Gastrocnemius medialis (tissue), 4 donors: ENCODE measurements at regions not wholly inside any gene's neighbourhood (a gene's known extent, or its start where the extent isn't known, plus 50 kb on each side); places are given as distances from the start of the nearest gene placed in this dataset.

Experiments used
- ATAC-seq, 2 donors: fragments of 150-250 bp; one replicate each; pipeline ENCODE4 v1.9.1; 2016
- DNase-seq, 2 donors: peaks; one replicate each; pipeline ENCODE4 v3.0.0-alpha.2; 2019
- H3K27ac ChIP-seq, 4 donors: fragments of 200-600 bp; sonication (generic); 1 replicate in 1 of 4; 2 replicates in 3 of 4; pipeline ENCODE4 v1.5.1; 2016 to 2018; ENCODE audit warnings: mild to moderate bottlenecking in 2 of 4, moderate library complexity in 1 of 4
- H3K27me3 ChIP-seq, 3 donors: fragments of 200-600 bp; sonication (generic) in 2 of 3; 1 replicate in 1 of 3; 2 replicates in 2 of 3; pipeline versions ENCODE4 v1.5.1 to v1.6.0; 2016 to 2019; ENCODE audit warnings: mild to moderate bottlenecking in 1 of 3, moderate library complexity in 1 of 3
- H3K36me3 ChIP-seq, 2 donors: fragments of 200-600 bp; sonication (generic) in 1 of 2; one replicate each; pipeline ENCODE4 v1.5.1; 2017 to 2018
- H3K4me1 ChIP-seq, 2 donors: fragments of 200-600 bp; sonication (generic) in 1 of 2; one replicate each; pipeline ENCODE4 v1.5.1; 2016 to 2017; ENCODE audit warnings: mild to moderate bottlenecking in 2 of 2
- H3K4me3 ChIP-seq, 4 donors: fragments of 200-600 bp; sonication (generic) in 3 of 4; 1 replicate in 1 of 4; 2 replicates in 3 of 4; pipeline ENCODE4 v1.5.1; 2016 to 2019; ENCODE audit warnings: mild to moderate bottlenecking in 2 of 4
- H3K9me3 ChIP-seq, 3 donors: fragments of 200-600 bp; sonication (generic) in 2 of 3; 1 replicate in 1 of 3; 2 replicates in 2 of 3; pipeline ENCODE4 v1.5.1; 2016 to 2019
- POLR2A ChIP-seq, 2 donors: fragments of 450-650 bp; IDR thresholded peaks; one replicate each; pipeline ENCODE4 v1.6.1; 2017; ENCODE audit warnings: antibody characterized with exemption in 2 of 2, mild to moderate bottlenecking in 2 of 2, moderate library complexity in 2 of 2
- in situ Hi-C, 4 donors: fragments of 200-750 bp; cut with MboI; loops; one replicate each; pipeline versions ENCODE4 v1.15.0 to v1.8.0; 2017; ENCODE audit warnings: low sequenced_read_pairs in 4 of 4
- intact Hi-C: fragments of 100-400 bp; cut with DNase I; formaldehyde crosslinking; loops from one replicate; pipeline ENCODE4 v1.15.1; 2023; ENCODE audit warnings: low total_unique reads
- TF ChIP-seq, protein P1 (sequence below), 5 experiments: fragments of 450-650 bp in 3 of 5; fragments of 200-600 bp in 2 of 5; sonication (generic) in 2 of 5; IDR thresholded peaks in 4 of 5; conservative IDR thresholded peaks in 1 of 5; 1 replicate in 4 of 5; 2 replicates in 1 of 5; pipeline ENCODE4 v1.5.1; 2016 to 2019; ENCODE audit warnings: antibody characterized with exemption in 5 of 5, mild to moderate bottlenecking in 3 of 5, moderate library complexity in 3 of 5

DNA sequence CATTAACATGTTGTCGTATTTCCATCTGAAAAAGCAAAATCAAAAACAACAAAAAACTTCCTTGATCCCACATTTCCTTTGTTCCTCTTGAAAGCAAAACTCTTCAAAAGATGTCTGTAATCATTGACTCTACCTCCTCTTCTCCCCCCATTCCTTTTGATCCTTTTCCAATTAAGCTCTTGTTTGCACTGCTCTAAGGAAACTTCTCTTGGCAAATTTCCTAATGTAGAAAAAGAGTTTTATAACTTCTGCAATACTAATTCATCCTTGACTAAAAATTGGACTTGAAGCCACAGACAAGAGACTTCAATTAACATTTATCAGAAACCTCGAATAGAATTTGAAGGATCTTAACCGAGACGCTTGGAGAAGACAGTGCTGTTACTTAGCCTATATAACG, 317.1 kb upstream of the SEMA3C start:
- TF ChIP-seq, protein P1, sequence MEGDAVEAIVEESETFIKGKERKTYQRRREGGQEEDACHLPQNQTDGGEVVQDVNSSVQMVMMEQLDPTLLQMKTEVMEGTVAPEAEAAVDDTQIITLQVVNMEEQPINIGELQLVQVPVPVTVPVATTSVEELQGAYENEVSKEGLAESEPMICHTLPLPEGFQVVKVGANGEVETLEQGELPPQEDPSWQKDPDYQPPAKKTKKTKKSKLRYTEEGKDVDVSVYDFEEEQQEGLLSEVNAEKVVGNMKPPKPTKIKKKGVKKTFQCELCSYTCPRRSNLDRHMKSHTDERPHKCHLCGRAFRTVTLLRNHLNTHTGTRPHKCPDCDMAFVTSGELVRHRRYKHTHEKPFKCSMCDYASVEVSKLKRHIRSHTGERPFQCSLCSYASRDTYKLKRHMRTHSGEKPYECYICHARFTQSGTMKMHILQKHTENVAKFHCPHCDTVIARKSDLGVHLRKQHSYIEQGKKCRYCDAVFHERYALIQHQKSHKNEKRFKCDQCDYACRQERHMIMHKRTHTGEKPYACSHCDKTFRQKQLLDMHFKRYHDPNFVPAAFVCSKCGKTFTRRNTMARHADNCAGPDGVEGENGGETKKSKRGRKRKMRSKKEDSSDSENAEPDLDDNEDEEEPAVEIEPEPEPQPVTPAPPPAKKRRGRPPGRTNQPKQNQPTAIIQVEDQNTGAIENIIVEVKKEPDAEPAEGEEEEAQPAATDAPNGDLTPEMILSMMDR (IDR thresholded peaks at IDR 0.05 in 4 of 5, conservative IDR thresholded peaks at IDR 0.05 in 1 of 5), result no peak
- TF ChIP-seq POLR2A (IDR thresholded peaks at IDR 0.05), result no peak

DNA sequence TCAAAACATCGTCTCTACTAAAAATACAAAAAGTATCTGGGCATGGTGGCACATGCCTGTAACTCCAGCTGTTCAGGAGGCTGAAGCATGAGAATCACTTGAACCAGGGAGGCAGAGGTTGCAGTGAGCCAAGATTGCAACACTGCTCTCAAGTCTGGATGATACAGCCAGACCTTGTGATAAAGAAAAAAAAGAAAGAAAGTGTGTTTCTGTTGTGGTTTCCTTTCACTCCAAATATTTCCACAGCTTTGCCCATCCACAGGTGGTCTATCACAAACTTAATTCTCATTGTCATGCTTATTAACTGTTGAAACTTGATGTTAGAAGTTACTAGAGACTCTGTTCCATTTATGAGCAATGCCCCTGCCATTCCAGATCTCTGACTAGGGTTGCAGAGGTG, 316.0 kb upstream of the SEMA3C start:
- Histone ChIP-seq H3K9me3 (no peaks in the 10 kb centered on the region), H3K4me1 (peaks cover 0 to 8% of the 10 kb centered on the region in 2 donors), H3K4me3 (no peak overlapping the region), H3K27me3 (no peaks in the 10 kb centered on the region), H3K27ac (no peak overlapping the region), H3K36me3 (no peaks in the 10 kb centered on the region)
- in situ Hi-C loops (no loop called here), intact Hi-C loops (no loop called here)
- DNase-seq (no peak), ATAC-seq (peak in 1 of 2 donors; percentile 39)
- no peak for TF ChIP-seq POLR2A (IDR thresholded peaks at IDR 0.05)
- TF ChIP-seq, protein P1 (IDR thresholded peaks at IDR 0.05 in 4 of 5, conservative IDR thresholded peaks at IDR 0.05 in 1 of 5), result no peak

More for the DNA sequence above, 317.1 kb upstream of the SEMA3C start:
- in situ Hi-C loops (no loop called here), intact Hi-C loops (no loop called here)
- Histone ChIP-seq H3K4me1 (peaks cover 0 to 8% of the 10 kb centered on the region in 2 donors), H3K4me3 (no peak overlapping the region), H3K9me3 (no peaks in the 10 kb centered on the region), H3K36me3 (no peaks in the 10 kb centered on the region), H3K27ac (no peak overlapping the region), H3K27me3 (no peaks in the 10 kb centered on the region)
- no peak for ATAC-seq
- DNase-seq, result no peak

DNA sequence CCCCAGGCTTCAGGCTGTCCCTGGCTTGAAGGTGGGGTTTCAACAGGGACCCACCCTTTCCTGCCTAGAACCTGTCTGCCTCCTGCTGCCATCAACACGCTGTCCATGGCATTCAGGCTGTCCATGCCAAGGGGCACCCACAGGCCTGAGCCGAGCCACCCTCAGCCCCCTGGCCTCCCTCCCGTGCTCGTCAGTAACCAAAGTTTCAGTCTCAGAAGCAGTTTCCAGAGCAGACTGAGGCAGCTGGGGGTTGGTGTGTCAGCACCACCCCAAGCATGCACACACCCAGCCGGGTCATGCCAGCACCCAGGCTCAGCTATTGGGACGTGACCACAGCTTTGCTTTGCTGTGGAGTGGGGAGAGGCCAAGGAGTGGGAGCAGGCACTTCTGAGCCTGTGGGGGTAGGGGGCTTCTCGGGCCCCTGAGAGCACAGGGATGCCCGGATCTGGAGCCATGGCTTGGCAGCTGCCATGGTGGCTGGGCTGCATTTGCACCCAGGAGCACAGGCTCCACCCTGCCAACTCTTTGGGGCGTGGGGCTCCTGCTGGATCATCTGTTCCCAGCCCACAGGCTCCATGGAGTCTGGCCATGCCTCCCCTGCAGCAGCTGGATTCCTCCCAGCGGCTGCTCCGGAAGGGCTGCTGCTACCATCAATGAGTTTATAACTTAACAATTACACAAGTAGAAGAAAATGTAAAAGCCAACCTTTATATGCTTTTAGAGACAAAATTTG, 314.5 kb upstream of the SEMA3C start:
- in situ Hi-C loops, result no loop called here

DNA sequence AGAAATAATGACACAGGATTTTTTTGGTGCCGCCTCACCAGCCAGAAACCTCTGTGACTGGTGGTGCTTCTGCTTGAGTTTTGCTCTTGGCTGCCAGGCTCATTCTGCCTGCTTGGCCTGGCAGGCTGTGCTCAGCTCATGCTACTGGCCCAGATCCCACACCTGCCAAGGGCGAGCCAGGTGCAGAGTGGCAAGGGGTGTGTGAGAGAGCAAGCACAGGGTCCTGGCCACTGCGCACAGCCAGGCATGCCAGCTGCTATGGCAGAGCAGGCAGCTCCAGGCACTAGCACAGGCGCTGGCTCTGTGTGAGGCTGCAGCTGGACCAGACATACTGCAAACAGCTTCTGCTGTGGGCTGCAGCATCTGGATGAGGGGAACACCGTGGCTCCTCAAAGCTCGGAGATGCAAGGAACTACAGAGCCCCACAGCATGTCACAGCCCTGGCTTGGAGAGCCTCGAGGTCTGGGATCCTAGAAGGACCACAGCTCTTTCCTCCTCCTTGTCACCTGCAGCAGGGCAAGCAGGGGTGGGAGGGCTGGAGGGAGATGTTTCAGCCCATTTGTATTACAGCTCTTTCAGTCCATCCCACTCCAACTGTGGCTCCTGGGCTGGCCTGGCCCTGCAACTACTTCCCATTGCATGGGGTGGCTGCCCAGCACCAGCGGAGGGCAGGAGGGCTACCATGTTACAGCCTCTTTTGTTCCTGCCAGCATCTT, 313.4 kb upstream of the SEMA3C start:
- intact Hi-C loops, result no loop called here
- no peaks in the 10 kb centered on the region for H3K36me3 ChIP-seq
- no peak overlapping the region for H3K4me3 ChIP-seq
- no peak for ATAC-seq
- H3K4me1 ChIP-seq, result peaks cover 0 to 8% of the 10 kb centered on the region in 2 donors
- no peaks in the 10 kb centered on the region for H3K27me3 ChIP-seq
- peak in 1 of 2 donors; percentile 25 for DNase-seq
- TF ChIP-seq POLR2A (IDR thresholded peaks at IDR 0.05), result no peak
- TF ChIP-seq, protein P1 (IDR thresholded peaks at IDR 0.05 in 4 of 5, conservative IDR thresholded peaks at IDR 0.05 in 1 of 5), result no peak
- no peaks in the 10 kb centered on the region for H3K9me3 ChIP-seq
- H3K27ac ChIP-seq, result no peak overlapping the region
- in situ Hi-C loops, result no loop called here

More for the DNA sequence above, 314.5 kb upstream of the SEMA3C start:
- TF ChIP-seq, protein P1 (IDR thresholded peaks at IDR 0.05 in 4 of 5, conservative IDR thresholded peaks at IDR 0.05 in 1 of 5), result no peak
- no peak for TF ChIP-seq POLR2A (IDR thresholded peaks at IDR 0.05)
- H3K36me3 ChIP-seq, result no peaks in the 10 kb centered on the region
- DNase-seq (no peak), ATAC-seq (no peak)
- peaks cover 0 to 8% of the 10 kb centered on the region in 2 donors for H3K4me1 ChIP-seq
- intact Hi-C loops, result no loop called here
- H3K27me3 ChIP-seq, result no peaks in the 10 kb centered on the region
- no peak overlapping the region for H3K4me3 ChIP-seq
- no peak overlapping the region for H3K27ac ChIP-seq
- H3K9me3 ChIP-seq, result no peaks in the 10 kb centered on the region
